RWPE1 (cell line): ENCODE measurements at regions not wholly inside any gene's neighbourhood (a gene's known extent, or its start where the extent isn't known, plus 50 kb on each side); places are given as distances from the start of the nearest gene placed in this dataset.

Source experiments
- CTCF ChIA-PET: fragments of 350-600 bp; sonication (Branson Sonifier 250); formaldehyde crosslinking; extraction: SDS; loops from one replicate; lab custom pipeline; 2021; lab: Yijun Ruan, JAX
- POLR2A ChIA-PET: fragments of 400-600 bp; formaldehyde crosslinking; extraction: SDS; loops from one replicate; lab custom pipeline; 2020; ENCODE audit warnings: antibody characterized with exemption; ENCODE audit not compliant: low non-redundant PET; lab: Yijun Ruan, JAX
- DNase-seq: peaks from one replicate; pipeline ENCODE4 v3.0.0; 2012; ENCODE audit warnings: low spot score
- H3K27ac ChIP-seq: fragments of 450-650 bp; 2 replicates; pipeline ENCODE4 v1.5.1; 2017
- CTCF ChIP-seq: fragments of 450-650 bp; conservative IDR thresholded peaks from 2 replicates; pipeline ENCODE4 v1.5.1; 2017; ENCODE audit warnings: low read depth, mild to moderate bottlenecking

- no peak for TF ChIP-seq CTCF
- ChIA-PET CTCF (no interaction called here), POLR2A (no interaction called here)
- no peak overlapping the region for H3K27ac ChIP-seq
- DNase-seq = no peak
Measured at GRCh38 chr15:96125721-96126415, 204.6 kb upstream of the NR2F2 start.

GRCh38 chr15:96126859-96127258 lies 203.6 kb upstream of the NR2F2 start:
- ChIA-PET POLR2A (no interaction called here), CTCF (no interaction called here)
- DNase-seq = no peak
- no peak for TF ChIP-seq CTCF
- no peak overlapping the region for H3K27ac ChIP-seq

GRCh38 chr15:96130734-96131133 lies 199.8 kb upstream of the NR2F2 start:
- no peak overlapping the region for H3K27ac ChIP-seq
- no peak for DNase-seq
- ChIA-PET POLR2A (no interaction called here), CTCF (interaction anchor here (0.6 kb wide), 1 partner anchor 72 kb away, joined by 3 read pairs; no protein-coding TSS in a partner anchor)
- no peak for TF ChIP-seq CTCF

GRCh38 chr15:96132126-96132525 lies 198.4 kb upstream of the NR2F2 start:
- CTCF ChIA-PET = no interaction called here
- no peak for TF ChIP-seq CTCF
- H3K27ac ChIP-seq = no peak overlapping the region
- POLR2A ChIA-PET = no interaction called here
- DNase-seq = no peak

- no peak overlapping the region for H3K27ac ChIP-seq
- ChIA-PET POLR2A (no interaction called here), CTCF (no interaction called here)
- DNase-seq = no peak
- no peak for TF ChIP-seq CTCF
Measured at GRCh38 chr15:96135166-96136093, 195.1 kb upstream of the NR2F2 start.

- CTCF ChIA-PET = no interaction called here
Measured at GRCh38 chr15:96138985-96139384, 191.5 kb upstream of the NR2F2 start.

More at GRCh38 chr15:96138985-96139384, 191.5 kb upstream of the NR2F2 start:
- H3K27ac ChIP-seq = no peak overlapping the region
- DNase-seq = no peak
- no peak for TF ChIP-seq CTCF
- POLR2A ChIA-PET = no interaction called here
